HG02870 (cell line): ENCODE measurements at regions not wholly inside any gene's neighbourhood (a gene's known extent, or its start where the extent isn't known, plus 50 kb on each side); places are given as distances from the start of the nearest gene placed in this dataset.

Experiments used
- ATAC-seq: cut with Tn5 transposase; IDR thresholded peaks from one replicate; pipeline ENCODE4 v1.9.1; 2021; ENCODE audit warnings: mild to moderate bottlenecking, moderate library complexity; ENCODE audit not compliant: unreplicated experiment

DNA sequence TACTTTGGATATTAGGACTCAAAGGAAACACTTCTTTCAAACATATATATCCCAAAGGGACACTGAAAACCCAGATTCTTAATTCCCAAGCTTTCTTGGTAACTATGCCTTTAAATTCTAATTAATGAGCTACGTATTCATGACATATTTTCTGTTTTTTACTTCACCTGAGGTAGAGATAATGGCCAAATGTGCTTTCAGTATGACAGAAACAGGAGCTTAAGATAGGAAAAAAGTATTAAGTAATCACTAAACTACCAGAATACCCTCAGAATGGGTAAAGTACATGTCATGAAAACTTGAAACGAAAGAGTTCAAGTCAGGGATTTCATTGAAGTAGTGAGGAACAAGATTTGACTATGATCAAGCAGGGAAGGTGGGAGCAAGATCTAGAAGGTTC lies 478.5 kb downstream of the AGTPBP1 start:
- no peak for ATAC-seq

DNA sequence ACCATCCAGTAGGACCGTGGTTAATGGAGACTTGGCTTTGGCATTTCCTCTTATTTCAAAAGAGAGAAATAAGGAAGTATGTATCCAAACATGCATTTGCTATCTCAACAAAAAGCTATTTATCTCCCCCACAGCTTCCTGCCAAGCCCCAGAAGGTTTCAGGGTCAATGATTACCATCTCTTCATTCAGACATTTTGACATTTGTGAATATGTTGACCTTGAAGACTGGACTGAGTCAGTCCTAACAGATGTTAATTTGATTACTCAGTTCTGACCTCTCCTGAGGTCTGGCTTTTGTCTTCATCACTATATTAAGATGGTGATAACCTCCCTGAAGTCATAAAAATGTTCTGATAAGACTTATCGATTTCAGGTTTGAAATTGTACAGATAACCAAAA lies 479.4 kb downstream of the AGTPBP1 start:
- no peak for ATAC-seq

DNA sequence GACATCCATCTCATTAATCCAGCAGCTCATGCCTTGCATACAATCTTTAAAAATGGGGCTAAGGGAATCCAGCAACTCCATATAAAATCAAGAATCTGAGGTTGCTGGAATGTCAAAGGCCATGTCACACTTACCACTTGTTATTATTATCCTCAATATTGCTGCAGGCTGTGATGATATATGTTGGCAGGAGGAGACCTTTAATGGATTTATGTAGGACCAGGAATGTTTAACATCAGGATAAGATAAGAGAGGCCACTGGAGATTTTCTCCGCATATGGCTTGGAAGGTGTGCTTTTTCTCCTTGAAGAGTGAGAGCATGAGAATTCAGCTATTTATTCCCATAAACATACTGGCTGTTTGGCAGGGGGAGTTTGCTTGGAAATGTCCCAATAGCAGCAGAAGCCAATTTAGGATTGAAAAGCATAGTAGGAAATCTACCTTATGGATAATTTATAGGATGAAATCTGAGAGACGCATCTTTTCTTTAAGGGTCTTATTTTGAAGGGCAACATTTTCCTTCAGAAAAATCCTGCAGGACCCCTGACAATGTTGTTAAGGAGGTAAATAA lies 481.4 kb downstream of the AGTPBP1 start:
- ATAC-seq: no peak

DNA sequence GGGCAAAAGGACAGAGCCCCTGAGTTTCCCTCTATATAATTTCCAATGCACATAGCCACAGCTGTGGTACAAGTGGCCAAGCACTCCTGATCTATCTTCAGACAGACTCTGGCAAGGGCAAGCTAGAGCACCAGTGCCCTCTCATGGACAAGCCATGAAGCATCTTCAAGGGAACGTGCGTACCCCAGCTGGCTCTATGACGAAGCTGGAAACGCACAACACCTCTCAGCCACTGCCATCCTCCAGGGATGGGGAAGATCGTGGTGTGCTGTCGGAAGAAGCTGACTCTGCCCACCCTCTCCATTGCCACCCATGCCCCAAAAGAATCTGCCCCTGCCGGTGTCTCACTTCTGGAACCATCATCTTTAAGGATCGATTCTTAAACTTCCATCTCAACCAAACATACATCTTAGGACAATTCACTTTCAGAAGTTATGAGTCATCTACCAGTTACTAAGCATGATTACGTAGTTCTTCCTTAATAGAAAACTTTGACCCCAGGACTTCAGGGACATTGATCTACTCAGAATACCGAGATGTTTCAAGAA lies 482.9 kb downstream of the AGTPBP1 start:
- ATAC-seq: no peak

DNA sequence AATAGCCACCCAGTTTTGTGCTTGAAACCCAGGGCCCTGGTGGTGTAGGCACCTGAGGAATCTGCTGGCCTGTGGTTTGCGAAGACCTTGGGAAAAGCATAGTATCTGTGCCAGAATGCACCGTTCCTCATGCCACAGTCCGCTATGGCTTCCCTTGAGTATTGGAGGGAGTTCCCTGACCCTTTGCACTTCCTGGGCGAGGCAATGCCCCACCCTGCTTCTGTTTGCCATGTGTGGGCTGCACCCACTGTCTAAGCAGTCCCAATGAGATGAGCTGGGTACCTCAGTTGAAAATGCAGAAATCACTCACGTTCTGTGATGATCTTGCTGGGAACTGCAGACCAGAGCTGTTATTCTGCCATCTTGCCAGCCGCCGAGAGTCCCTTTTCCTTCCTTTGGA lies 483.5 kb downstream of the AGTPBP1 start:
- ATAC-seq: no peak

DNA sequence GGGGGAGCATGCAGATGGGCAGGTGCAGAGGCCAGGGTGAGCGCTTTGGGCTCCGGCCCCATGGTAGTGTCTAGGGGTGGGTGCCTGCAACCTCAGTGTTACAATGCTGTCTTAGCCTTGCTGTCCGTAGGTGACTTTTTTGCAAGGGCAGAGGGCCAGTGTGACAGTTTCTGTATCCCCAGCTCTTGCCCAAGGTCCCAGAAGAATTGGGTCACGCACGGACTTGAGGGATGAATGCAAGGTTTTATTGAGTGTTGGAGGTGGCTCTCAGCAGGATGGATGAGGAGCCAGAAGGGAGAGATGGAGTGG lies 492.5 kb downstream of the AGTPBP1 start:
- ATAC-seq: no peak

DNA sequence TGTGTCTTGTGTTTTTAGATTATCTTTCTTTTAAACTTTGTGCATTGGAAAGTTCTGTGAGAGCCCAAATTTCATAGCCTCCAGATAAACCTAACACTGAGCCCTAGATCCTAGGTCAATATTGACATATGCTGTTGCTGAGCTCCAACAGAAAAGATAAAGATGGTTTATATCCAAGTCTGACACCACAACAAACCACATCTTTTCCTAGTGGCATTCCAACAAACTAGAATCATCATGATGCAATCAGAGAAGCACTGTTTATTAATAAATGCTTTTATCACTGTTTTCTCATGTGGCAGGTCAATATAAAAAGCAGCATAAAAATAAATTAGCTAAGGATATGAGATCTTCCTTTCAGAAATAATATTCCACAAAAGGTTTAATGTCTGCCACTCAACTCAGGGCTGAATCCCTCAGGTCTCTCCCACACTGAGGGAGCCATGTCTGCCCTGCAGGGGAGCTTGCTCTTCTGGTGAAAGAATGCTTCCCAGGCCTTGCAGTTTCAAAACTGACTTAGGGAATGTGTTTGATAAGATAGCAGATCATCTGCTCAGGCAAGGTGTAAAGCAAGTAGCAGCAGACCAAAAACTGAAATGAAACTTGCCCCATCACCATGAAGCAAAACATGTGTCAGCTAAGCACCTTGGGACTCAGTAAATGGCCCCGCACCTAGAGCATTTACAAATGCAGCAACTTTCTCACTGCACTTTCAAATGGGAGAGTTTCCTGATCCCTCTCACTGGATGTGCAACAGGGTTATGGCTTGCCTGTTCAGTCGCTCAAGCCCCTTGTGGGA lies 493.0 kb downstream of the AGTPBP1 start:
- no peak for ATAC-seq

DNA sequence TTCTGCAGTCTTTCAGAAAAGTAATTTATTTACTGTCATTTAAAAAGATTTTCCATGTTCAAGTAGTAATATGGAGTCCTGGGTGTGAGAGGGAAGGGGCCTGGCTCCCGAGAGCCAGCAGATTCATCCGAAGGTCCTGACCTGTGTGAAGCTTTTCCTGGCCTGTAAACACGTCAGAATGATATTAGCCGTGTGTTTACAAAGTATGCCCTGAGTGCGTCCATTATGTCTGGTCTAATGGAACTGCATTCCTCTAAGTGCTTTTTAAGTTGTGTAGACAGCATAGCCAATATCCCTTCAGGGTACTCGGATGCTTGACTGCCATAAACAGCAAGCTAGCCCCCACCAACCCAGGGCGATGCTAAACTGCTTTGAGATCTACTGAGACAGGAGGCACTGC lies 495.2 kb downstream of the AGTPBP1 start:
- no peak for ATAC-seq

DNA sequence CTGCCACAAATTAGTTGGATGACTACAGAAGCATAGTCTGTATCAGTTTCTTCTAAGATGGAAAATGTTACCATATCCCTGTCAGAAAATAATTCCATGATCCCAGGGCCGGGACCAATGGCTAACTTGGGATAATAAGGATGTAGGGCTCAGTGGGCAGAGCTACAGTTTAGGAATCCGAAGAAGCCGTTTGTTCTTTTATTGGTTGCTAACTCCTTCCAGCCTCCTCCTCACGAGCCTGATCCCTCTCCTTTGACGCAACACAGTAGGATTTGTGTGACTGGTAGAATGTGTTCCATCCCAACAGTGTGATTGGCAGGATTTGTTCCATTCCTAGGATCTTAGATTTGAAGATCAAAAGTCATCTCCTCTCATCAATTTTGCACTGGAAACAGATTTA lies 496.9 kb downstream of the AGTPBP1 start:
- no peak for ATAC-seq

DNA sequence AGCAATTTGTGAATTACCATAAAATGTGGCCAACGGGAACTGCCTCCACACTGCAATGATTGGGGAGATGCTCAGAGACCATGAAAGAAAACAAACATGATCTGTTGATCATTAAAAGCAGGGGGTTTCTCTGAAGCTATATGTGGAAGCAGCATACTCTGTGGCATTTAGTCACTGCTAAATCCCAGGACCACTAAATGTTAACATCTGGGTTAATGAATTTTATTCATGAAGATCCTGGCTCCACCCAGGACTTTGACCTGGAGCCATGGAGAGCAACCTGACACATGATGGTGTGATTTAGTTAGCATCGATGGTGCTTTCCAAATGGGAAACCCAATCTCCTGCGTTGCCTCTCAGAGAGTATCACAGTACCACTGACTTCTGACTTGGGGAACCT lies 497.8 kb downstream of the AGTPBP1 start:
- ATAC-seq: no peak

DNA sequence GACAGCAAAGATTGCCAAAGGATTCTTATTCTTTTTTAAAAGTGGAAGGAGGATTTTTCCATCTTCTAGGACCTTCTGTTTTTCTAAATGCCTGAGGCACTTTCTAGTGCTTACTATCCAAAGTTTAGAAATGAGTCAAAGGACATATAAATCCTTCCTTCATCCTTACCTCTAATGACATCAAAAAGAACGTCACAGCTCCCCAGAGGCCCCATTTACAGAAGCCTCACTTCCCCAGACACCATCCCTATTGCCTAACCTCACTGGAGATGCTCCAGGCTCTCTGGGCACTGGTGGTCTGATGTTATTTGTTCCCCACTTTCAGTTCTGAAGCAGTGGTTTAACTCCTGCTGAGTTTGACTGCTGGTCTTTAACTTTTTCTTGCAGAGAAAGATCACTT lies 504.3 kb downstream of the AGTPBP1 start:
- no peak for ATAC-seq

DNA sequence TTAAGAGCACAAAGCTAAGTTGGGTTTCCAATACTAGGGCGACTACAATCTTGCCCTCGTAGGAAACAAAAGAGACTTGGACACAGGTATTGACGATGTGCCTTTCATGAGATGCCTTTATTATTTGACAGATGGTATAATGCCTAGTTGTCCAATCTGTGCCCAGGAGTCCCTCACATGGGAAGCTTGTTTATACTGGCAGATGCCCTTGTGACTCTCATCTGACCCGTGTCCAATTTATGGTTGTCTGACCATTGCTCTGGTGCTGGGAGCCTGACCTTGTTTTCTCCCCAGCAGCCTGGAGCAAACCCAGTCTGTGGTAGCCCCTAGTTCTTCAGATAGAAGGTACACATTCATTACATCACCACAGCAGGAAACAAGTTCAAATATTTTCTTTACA lies 511.7 kb downstream of the AGTPBP1 start:
- ATAC-seq: no peak

DNA sequence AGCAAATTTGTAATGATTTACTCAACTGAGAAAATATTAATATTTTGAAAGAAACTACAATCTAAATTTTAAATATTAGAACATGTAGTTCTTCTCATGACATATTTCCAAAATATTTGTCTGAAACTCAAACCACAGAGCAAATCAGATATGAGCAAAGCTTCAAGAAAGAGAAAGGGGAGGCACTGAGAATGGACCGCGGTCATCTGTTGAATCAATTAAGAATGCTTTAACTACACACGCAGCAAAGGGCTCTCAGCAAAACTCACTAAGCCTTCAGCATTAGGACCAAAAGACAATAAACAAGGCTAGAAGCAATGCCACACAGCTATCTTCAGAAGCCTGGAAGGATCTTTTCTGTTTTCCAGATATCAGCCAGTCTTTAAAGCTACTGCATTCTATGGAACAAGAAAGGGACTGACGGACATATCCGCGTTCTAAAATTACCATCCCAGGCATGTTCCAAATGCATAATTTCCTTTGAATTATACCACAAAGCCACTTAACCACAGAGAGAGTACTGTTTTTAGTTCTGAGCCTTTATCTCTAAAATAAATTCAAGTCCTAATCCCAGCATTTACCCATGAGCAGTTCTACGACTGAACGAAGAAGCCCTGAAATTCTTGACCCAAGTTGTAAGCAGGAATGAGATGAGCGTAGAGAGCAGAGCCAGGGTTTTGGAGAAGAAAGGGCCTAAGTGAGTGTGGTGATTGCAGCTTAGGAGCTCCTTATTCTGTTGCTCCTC lies 513.5 kb downstream of the AGTPBP1 start:
- ATAC-seq: no peak

DNA sequence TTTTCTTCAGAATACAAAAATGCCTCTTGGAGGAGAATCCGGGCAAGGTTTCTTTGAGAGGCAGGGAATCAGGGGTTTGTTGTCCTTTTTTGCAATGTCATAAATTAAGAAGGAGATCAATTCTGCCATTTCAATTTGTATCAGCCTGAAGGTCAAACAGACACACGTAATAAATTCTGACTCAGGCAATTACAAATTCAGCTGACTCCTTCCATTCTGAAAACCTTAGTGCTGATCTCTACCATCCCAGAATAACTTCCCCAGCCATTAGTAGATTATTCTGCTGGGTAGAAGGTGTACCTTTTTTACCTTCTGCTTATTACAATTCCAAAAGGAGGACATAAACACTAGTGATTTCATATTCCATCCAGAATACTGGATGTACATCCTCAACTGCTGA lies 516.6 kb downstream of the AGTPBP1 start:
- no peak for ATAC-seq

DNA sequence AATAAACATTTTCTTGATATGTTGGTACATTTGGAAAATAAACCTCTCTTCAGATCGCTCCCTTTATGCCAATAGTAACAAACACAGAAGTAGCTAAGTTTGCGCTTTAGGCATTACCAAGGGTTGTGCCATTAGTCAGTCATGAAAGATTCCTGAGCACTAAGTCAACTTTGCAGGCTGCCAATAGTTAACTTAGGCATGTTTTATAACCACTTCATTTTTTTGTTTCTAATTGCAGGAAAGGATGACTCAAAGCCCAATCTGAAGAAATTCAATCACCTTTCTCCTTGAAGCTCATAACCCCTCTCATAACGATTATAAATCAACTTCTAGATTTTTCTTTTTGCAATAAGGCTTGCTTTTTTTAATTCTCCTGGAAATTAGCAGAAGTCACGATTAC lies 517.0 kb downstream of the AGTPBP1 start:
- no peak for ATAC-seq

DNA sequence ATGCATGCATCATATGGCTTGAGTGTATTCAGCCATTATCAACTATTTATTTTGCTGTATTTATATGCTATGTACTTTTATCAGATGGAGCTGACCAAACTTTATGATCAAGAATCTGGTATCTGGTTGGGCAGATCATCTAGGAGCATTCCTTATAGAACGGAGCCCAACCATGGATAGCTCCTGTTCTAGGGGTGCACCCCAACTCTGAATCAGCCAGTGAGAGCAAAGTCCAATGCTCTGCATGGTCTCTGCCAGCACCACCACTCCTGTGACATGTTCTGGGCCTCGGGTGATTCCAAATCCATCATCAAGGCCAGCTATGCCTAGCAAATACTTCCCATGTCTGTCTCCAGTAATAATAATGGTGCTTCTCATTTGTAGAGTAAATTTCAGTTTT lies 517.5 kb downstream of the AGTPBP1 start:
- ATAC-seq: no peak

DNA sequence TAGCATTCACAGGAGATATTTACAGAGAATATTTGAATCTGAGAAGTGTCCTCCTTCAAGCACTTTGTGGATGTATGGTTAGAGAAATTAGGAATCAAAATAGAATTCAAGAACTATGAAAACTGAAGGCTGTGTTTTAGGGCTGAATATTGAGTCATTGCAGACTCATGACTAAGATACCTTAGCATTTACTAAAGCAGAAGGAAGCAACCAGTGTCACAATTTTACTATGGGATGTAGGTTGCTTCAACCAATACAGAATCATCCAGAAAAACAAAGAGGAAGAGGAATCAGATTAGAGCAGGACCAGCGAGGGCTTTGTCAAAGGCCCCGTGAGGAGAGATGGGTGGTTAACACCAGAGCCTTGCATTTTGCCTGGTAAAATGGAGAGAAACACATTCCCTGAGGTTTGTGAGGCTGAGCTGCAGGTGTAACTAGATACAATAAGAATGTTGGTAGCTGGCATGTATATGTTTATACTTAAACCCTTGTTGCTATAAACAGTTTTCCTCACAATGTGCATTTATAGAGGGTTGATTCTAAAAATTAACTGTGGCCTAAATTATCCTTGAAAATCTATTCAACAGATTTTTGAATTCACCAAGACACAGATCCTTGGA lies 518.1 kb downstream of the AGTPBP1 start:
- no peak for ATAC-seq

DNA sequence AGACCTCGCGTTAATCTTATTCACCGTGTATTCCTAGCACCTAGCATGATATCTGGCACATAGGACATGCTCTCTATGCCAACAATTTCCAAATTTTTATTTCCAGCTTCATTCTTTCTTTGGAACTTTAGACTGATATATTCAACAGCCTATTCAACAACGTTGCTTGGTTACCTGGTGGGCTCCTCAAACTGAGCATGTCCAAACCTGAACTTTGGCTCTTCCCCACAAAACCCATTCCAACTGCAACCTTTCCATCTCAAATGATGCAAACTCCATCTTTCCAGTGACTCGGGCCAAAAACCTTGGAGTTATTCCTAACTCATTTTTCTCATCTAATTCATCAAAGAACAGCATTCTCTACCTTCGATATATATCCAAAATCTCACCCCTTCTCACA lies 525.2 kb downstream of the AGTPBP1 start:
- no peak for ATAC-seq

DNA sequence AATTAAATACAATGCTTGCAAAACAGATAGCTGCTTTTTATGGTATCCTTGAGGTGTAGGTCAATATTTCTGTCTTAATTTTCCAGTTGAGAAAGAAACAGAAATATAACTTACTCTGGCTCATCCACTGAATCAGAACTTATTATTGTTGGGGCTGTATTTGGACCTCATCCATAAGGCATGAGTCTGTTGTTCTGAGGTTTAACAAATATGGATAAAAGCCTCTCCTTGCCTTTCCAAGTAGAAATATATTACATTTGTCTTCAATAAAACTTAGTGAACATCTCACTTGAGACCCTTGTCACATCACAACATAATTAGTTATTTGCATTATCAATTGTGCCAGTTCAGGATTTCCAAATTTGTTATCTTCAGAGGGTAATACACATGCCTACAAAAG lies 525.8 kb downstream of the AGTPBP1 start:
- no peak for ATAC-seq

DNA sequence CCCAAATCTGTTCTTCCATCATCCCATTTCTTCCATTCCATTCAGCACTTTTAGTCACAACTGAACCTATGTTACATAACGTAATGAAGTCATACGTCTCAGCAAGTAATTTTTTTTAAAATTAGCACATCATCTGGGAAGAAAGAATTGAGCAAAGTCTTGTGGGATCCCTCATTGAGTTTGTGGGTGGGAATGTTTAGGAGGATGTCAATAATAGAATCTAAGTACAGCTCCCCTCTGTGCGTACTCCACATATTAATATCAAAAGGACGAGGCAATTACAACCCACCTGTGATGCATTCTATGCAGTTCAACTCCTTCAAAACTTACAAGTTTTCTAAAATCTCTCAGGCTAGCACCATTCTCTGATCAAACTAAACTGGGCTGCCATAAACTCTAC lies 526.3 kb downstream of the AGTPBP1 start:
- no peak for ATAC-seq
